ENCODE measurements at regions not wholly inside any gene's neighbourhood (a gene's known extent, or its start where the extent isn't known, plus 50 kb on each side); places are given as distances from the start of the nearest gene placed in this dataset.

GRCh38 chr10:2252096-2252495 is 514.8 kb upstream of the ADARB2 start:
- intact Hi-C loops (cut with micrococcal nuclease): no loop called here
- Histone ChIP-seq H3K27me3 (ENCODE audit: low read depth) (no peaks in the 10 kb centered on the region), H3K4me3 (no peak overlapping the region), H3K4me1 (no peaks in the 10 kb centered on the region), H3K27ac (replicated peaks) (no peak overlapping the region), H3K36me3 (no peaks in the 10 kb centered on the region), H3K9me3 (replicated peaks) (peaks cover 20% of the 10 kb centered on the region)
- TF ChIP-seq, protein P1, sequence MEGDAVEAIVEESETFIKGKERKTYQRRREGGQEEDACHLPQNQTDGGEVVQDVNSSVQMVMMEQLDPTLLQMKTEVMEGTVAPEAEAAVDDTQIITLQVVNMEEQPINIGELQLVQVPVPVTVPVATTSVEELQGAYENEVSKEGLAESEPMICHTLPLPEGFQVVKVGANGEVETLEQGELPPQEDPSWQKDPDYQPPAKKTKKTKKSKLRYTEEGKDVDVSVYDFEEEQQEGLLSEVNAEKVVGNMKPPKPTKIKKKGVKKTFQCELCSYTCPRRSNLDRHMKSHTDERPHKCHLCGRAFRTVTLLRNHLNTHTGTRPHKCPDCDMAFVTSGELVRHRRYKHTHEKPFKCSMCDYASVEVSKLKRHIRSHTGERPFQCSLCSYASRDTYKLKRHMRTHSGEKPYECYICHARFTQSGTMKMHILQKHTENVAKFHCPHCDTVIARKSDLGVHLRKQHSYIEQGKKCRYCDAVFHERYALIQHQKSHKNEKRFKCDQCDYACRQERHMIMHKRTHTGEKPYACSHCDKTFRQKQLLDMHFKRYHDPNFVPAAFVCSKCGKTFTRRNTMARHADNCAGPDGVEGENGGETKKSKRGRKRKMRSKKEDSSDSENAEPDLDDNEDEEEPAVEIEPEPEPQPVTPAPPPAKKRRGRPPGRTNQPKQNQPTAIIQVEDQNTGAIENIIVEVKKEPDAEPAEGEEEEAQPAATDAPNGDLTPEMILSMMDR (IDR thresholded peaks at IDR 0.05; ENCODE audit: borderline replicate concordance): no peak
- no peak for DNase-seq

- H3K4me1 ChIP-seq: no peaks in the 10 kb centered on the region
- H3K36me3 ChIP-seq: no peaks in the 10 kb centered on the region
- DNase-seq: no peak
- intact Hi-C loops (cut with micrococcal nuclease): no loop called here
- H3K4me3 ChIP-seq: no peak overlapping the region
- no peaks in the 10 kb centered on the region for H3K27me3 ChIP-seq (ENCODE audit: low read depth)
- H3K27ac ChIP-seq (replicated peaks): no peak overlapping the region
- TF ChIP-seq, protein P1 (IDR thresholded peaks at IDR 0.05; ENCODE audit: borderline replicate concordance): no peak
- H3K9me3 ChIP-seq (replicated peaks): peaks cover 20% of the 10 kb centered on the region
Observed at GRCh38 chr10:2251631-2252030, 514.3 kb upstream of the ADARB2 start.

- no peak overlapping the region for H3K27ac ChIP-seq (replicated peaks)
- peaks cover 20% of the 10 kb centered on the region for H3K9me3 ChIP-seq (replicated peaks)
- DNase-seq: no peak
- TF ChIP-seq, protein P1 (IDR thresholded peaks at IDR 0.05; ENCODE audit: borderline replicate concordance): no peak
- H3K4me3 ChIP-seq: no peak overlapping the region
- intact Hi-C loops (cut with micrococcal nuclease): no loop called here
- H3K36me3 ChIP-seq: no peaks in the 10 kb centered on the region
- no peaks in the 10 kb centered on the region for H3K4me1 ChIP-seq
- H3K27me3 ChIP-seq (ENCODE audit: low read depth): no peaks in the 10 kb centered on the region
Observed at GRCh38 chr10:2246747-2247146, 509.4 kb upstream of the ADARB2 start.

- peaks cover 17% of the 10 kb centered on the region for H3K9me3 ChIP-seq (replicated peaks)
- H3K36me3 ChIP-seq: no peaks in the 10 kb centered on the region
- TF ChIP-seq, protein P1 (IDR thresholded peaks at IDR 0.05; ENCODE audit: borderline replicate concordance): no peak
- intact Hi-C loops (cut with micrococcal nuclease): no loop called here
- no peak for DNase-seq
- no peaks in the 10 kb centered on the region for H3K27me3 ChIP-seq (ENCODE audit: low read depth)
- no peak overlapping the region for H3K4me3 ChIP-seq
- H3K4me1 ChIP-seq: no peaks in the 10 kb centered on the region
- H3K27ac ChIP-seq (replicated peaks): no peak overlapping the region
Observed at GRCh38 chr10:2245580-2245979, 508.3 kb upstream of the ADARB2 start.

GRCh38 chr10:2244471-2244870 is 507.1 kb upstream of the ADARB2 start:
- Histone ChIP-seq H3K4me1 (no peaks in the 10 kb centered on the region), H3K27me3 (ENCODE audit: low read depth) (no peaks in the 10 kb centered on the region), H3K9me3 (replicated peaks) (peaks cover 5% of the 10 kb centered on the region), H3K4me3 (no peak overlapping the region), H3K36me3 (no peaks in the 10 kb centered on the region), H3K27ac (replicated peaks) (no peak overlapping the region)
- intact Hi-C loops (cut with micrococcal nuclease): no loop called here
- no peak for DNase-seq
- TF ChIP-seq, protein P1 (IDR thresholded peaks at IDR 0.05; ENCODE audit: borderline replicate concordance): no peak

- H3K36me3 ChIP-seq: no peaks in the 10 kb centered on the region
- intact Hi-C loops (cut with micrococcal nuclease): no loop called here
- no peak for DNase-seq
- TF ChIP-seq, protein P1 (IDR thresholded peaks at IDR 0.05; ENCODE audit: borderline replicate concordance): no peak
- H3K27ac ChIP-seq (replicated peaks): no peak overlapping the region
- H3K4me1 ChIP-seq: no peaks in the 10 kb centered on the region
- H3K27me3 ChIP-seq (ENCODE audit: low read depth): no peaks in the 10 kb centered on the region
- H3K4me3 ChIP-seq: no peak overlapping the region
- H3K9me3 ChIP-seq (replicated peaks): peaks cover 10% of the 10 kb centered on the region
Observed at GRCh38 chr10:2236876-2237275, 499.6 kb upstream of the ADARB2 start.

All from left ventricle myocardium inferior (tissue), 1 donor.